MM.1S (cell line): ENCODE measurements at regions not wholly inside any gene's neighbourhood (a gene's known extent, or its start where the extent isn't known, plus 50 kb on each side); places are given as distances from the start of the nearest gene placed in this dataset.

Source experiments
- EZH2 ChIP-seq: fragments of 300-600 bp; sonication (generic); optimal IDR thresholded peaks from 2 replicates; pipeline ENCODE3; 2017; ENCODE audit warnings: low read depth, mild to moderate bottlenecking, antibody characterized with exemption, low read length, mixed read lengths
- EZH2phosphoT487 ChIP-seq: fragments of 300-600 bp; sonication (generic); IDR thresholded peaks from 2 replicates; pipeline ENCODE4 v1.6.1; 2018; ENCODE audit warnings: antibody characterized with exemption, low read length
- TF ChIP-seq, protein P1 (sequence below): fragments of 300-600 bp; sonication (generic); IDR thresholded peaks from 2 replicates; pipeline ENCODE4 v1.5.1; 2016; ENCODE audit warnings: antibody characterized with exemption, low read length, mixed read lengths

DNA sequence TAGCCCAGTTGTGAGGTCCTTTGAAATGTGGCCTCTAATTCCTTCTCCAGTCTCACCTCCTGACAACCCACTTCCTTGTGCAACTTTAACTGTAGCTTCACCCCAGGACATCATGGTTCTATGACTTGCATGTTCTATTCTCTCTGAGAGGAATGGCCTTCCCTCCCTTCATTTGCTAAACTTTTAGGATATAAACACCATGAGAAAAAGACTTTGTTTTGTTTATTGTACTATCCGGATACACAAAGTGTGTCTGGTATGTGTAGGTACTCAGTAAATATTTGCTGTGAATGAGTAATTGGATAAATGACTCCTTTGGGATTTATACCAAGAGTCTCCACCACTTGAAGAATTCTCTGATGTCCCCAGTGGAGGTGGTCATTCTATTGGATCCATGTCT is 547.6 kb downstream of the INSC start:
- TF ChIP-seq, protein P1, sequence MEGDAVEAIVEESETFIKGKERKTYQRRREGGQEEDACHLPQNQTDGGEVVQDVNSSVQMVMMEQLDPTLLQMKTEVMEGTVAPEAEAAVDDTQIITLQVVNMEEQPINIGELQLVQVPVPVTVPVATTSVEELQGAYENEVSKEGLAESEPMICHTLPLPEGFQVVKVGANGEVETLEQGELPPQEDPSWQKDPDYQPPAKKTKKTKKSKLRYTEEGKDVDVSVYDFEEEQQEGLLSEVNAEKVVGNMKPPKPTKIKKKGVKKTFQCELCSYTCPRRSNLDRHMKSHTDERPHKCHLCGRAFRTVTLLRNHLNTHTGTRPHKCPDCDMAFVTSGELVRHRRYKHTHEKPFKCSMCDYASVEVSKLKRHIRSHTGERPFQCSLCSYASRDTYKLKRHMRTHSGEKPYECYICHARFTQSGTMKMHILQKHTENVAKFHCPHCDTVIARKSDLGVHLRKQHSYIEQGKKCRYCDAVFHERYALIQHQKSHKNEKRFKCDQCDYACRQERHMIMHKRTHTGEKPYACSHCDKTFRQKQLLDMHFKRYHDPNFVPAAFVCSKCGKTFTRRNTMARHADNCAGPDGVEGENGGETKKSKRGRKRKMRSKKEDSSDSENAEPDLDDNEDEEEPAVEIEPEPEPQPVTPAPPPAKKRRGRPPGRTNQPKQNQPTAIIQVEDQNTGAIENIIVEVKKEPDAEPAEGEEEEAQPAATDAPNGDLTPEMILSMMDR: no peak
- TF ChIP-seq EZH2: no peak
- TF ChIP-seq EZH2phosphoT487: no peak
